Testis (tissue), 2 donors: ENCODE measurements at regions not wholly inside any gene's neighbourhood (a gene's known extent, or its start where the extent isn't known, plus 50 kb on each side); places are given as distances from the start of the nearest gene placed in this dataset.

Experiments
- DNase-seq: peaks from one replicate; pipeline ENCODE4 v3.0.0-alpha.2; 2019
- H3K27ac ChIP-seq, 2 donors: fragments of 200-600 bp; sonication (generic); one replicate each; pipeline ENCODE4 v1.5.1; 2019
- H3K27me3 ChIP-seq: fragments of 200-600 bp; sonication (generic); one replicate; pipeline ENCODE4 v1.5.1; 2019
- H3K36me3 ChIP-seq: fragments of 200-600 bp; sonication (generic); one replicate; pipeline ENCODE4 v1.5.1; 2017; ENCODE audit warnings: low read depth; ENCODE audit errors: missing control alignments
- H3K4me1 ChIP-seq: fragments of 200-600 bp; sonication (generic); one replicate; pipeline ENCODE4 v1.5.1; 2019
- H3K4me3 ChIP-seq, 2 donors: fragments of 200-600 bp; sonication (generic); one replicate each; pipeline ENCODE4 v1.5.1; 2017 to 2019
- H3K9me3 ChIP-seq: fragments of 200-600 bp; sonication (generic); one replicate; pipeline ENCODE4 v1.5.1; 2017
- CTCF ChIP-seq, 3 experiments: fragments of 450-650 bp in 2 of 3; fragments of 200-600 bp in 1 of 3; sonication (generic) in 1 of 3; IDR thresholded peaks; one replicate each; pipeline ENCODE4 v1.5.1; 2016 to 2019; ENCODE audit warnings: antibody characterized with exemption in 3 of 3, mild to moderate bottlenecking in 2 of 3, moderate library complexity in 1 of 3
- POLR2A ChIP-seq: fragments of 450-650 bp; IDR thresholded peaks from one replicate; pipeline ENCODE4 v1.6.1; 2017; ENCODE audit warnings: antibody characterized with exemption, mild to moderate bottlenecking, moderate library complexity
- WGBS, 2 donors: methylation state at CpG; one replicate each; pipeline ENCODE4 v1.1.5; 2018; 5-methylcytosine and 5-hydroxymethylcytosine counted together
- intact Hi-C: fragments of 100-400 bp; cut with DNase I; formaldehyde crosslinking; loops from one replicate; pipeline ENCODE4 v1.15.1; 2023; ENCODE audit warnings: low total_unique reads

- intact Hi-C loops, result no loop called here
- 81 to 82% methylated on average over 2 of the region's 2 CpGs for WGBS, 2 donors
These were observed 193.1 kb upstream of the FSCB start for GRCh38 chr14:44700184-44700583.

GRCh38 chr14:44699391-44699790, 192.3 kb upstream of the FSCB start:
- Histone ChIP-seq H3K4me1 (no peaks in the 10 kb centered on the region), H3K27ac (no peak overlapping the region), H3K27me3 (no peaks in the 10 kb centered on the region), H3K4me3 (no peak overlapping the region), H3K9me3 (no peaks in the 10 kb centered on the region), H3K36me3 (no peaks in the 10 kb centered on the region)
- WGBS, 2 donors, result 38 to 62% methylated on average over 2 of the region's 2 CpGs
- DNase-seq, result no peak
- intact Hi-C loops, result no loop called here
- TF ChIP-seq CTCF (IDR thresholded peaks at IDR 0.05), result no peak
- TF ChIP-seq POLR2A, result no peak

More at GRCh38 chr14:44700184-44700583, 193.1 kb upstream of the FSCB start:
- DNase-seq, result no peak
- Histone ChIP-seq H3K9me3 (no peaks in the 10 kb centered on the region), H3K27ac (no peak overlapping the region), H3K27me3 (no peaks in the 10 kb centered on the region), H3K4me1 (no peaks in the 10 kb centered on the region), H3K4me3 (no peak overlapping the region), H3K36me3 (no peaks in the 10 kb centered on the region)
- TF ChIP-seq POLR2A (no peak), CTCF (IDR thresholded peaks at IDR 0.05) (no peak)

- TF ChIP-seq POLR2A (no peak), CTCF (IDR thresholded peaks at IDR 0.05) (no peak)
- 94 to 96% methylated on average over 3 of the region's 3 CpGs for WGBS, 2 donors
- intact Hi-C loops, result no loop called here
These were observed 162.4 kb upstream of the FSCB start for GRCh38 chr14:44669496-44669895.

GRCh38 chr14:44663136-44663535, 156.1 kb upstream of the FSCB start:
- Histone ChIP-seq H3K9me3 (no peaks in the 10 kb centered on the region), H3K4me3 (no peak overlapping the region), H3K4me1 (no peaks in the 10 kb centered on the region), H3K27me3 (no peaks in the 10 kb centered on the region), H3K27ac (no peak overlapping the region), H3K36me3 (no peaks in the 10 kb centered on the region)
- 76 to 90% methylated on average over 1 of the region's 1 CpG for WGBS, 2 donors
- DNase-seq, result no peak
- intact Hi-C loops, result no loop called here
- no peak for TF ChIP-seq POLR2A
- no peak for TF ChIP-seq CTCF (IDR thresholded peaks at IDR 0.05)

More at GRCh38 chr14:44669496-44669895, 162.4 kb upstream of the FSCB start:
- no peak for DNase-seq
- H3K4me1 ChIP-seq, result no peaks in the 10 kb centered on the region
- H3K27me3 ChIP-seq, result no peaks in the 10 kb centered on the region
- no peak overlapping the region for H3K27ac ChIP-seq
- H3K4me3 ChIP-seq, result no peak overlapping the region
- no peaks in the 10 kb centered on the region for H3K9me3 ChIP-seq
- no peaks in the 10 kb centered on the region for H3K36me3 ChIP-seq

- H3K27ac ChIP-seq, result no peak overlapping the region
- DNase-seq, result no peak
- TF ChIP-seq POLR2A, result no peak
- no peak for TF ChIP-seq CTCF (IDR thresholded peaks at IDR 0.05)
These were observed 155.3 kb upstream of the FSCB start for GRCh38 chr14:44662250-44662891.

More at GRCh38 chr14:44662250-44662891, 155.3 kb upstream of the FSCB start:
- Histone ChIP-seq H3K9me3 (no peaks in the 10 kb centered on the region), H3K4me3 (no peak overlapping the region), H3K36me3 (no peaks in the 10 kb centered on the region), H3K4me1 (no peaks in the 10 kb centered on the region), H3K27me3 (no peaks in the 10 kb centered on the region)
- intact Hi-C loops, result no loop called here
